Stimulated activated naive B cell treated with anti-CD40 and anti-IgM and Interleukin-4, amounts not matched to agents 10 μg/mL and 1 μg/mL and 100 μg/mL, for 72 hours (primary cell): ENCODE measurements at regions not wholly inside any gene's neighbourhood (a gene's known extent, or its start where the extent isn't known, plus 50 kb on each side); places are given as distances from the start of the nearest gene placed in this dataset.
A peak's percentile ranks its signal among the peaks of the same experiment; 100 is the strongest.

ENCODE experiments used
- ATAC-seq, 2 donors: fragments of 150-1000 bp; cut with Tn5 transposase; replicated peaks; 2 replicates each; pipeline ENCODE4 v1.10.0; 2021; ENCODE audit warnings: moderate library complexity in 1 of 2
- DNase-seq: peaks from one replicate; pipeline ENCODE4 v3.0.0; 2021
- H3K27ac Mint-ChIP-seq: one replicate; pipeline ENCODE4 v1.8.0; 2022; ENCODE audit warnings: mild to moderate bottlenecking, mixed read lengths
- H3K27me3 Mint-ChIP-seq, 2 donors: one replicate each; pipeline ENCODE4 v1.8.0; 2022; ENCODE audit warnings: mixed read lengths in 2 of 2
- H3K36me3 Mint-ChIP-seq, 2 donors: one replicate each; pipeline ENCODE4 v1.8.0; 2022; ENCODE audit warnings: mixed read lengths in 2 of 2, mild to moderate bottlenecking in 1 of 2
- H3K4me1 Mint-ChIP-seq, 2 donors: one replicate each; pipeline ENCODE4 v1.8.0; 2022; ENCODE audit warnings: mixed read lengths in 2 of 2, mild to moderate bottlenecking in 1 of 2
- H3K4me3 Mint-ChIP-seq, 2 donors: one replicate each; pipeline ENCODE4 v1.8.0; 2022; ENCODE audit warnings: mild to moderate bottlenecking in 2 of 2, mixed read lengths in 2 of 2, moderate library complexity in 1 of 2
- H3K9me3 Mint-ChIP-seq, 2 donors: one replicate each; pipeline ENCODE4 v1.8.0; 2022; ENCODE audit warnings: mixed read lengths in 2 of 2, mild to moderate bottlenecking in 1 of 2

DNA sequence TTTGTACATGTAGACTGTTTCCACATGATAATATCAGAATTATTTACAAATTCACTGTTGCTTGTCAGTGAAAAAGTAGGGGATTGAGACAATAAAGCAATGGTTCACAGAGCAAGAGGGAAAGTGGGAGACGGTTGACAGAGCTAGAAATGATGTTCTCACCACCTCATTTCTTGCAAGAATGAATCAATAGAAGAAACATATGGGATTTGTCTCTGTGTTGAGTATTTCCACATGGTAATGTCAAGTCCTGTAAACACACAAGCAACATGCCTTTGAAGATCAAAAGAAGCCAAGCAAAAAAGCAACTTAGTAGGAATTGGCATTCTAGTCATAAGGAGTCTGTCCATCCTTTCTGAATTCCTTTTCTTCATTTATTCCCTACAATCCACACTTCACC lies 1806.6 kb upstream of the AGA start:
- Mint-ChIP-seq H3K4me1 (no peaks in the 10 kb centered on the region), H3K27me3 (no peaks in the 10 kb centered on the region), H3K36me3 (no peaks in the 10 kb centered on the region), H3K4me3 (no peak overlapping the region), H3K27ac (no peak overlapping the region), H3K9me3 (peaks cover 3 to 6% of the 10 kb centered on the region in 2 donors)
- ATAC-seq (no peak), DNase-seq (no peak)

DNA sequence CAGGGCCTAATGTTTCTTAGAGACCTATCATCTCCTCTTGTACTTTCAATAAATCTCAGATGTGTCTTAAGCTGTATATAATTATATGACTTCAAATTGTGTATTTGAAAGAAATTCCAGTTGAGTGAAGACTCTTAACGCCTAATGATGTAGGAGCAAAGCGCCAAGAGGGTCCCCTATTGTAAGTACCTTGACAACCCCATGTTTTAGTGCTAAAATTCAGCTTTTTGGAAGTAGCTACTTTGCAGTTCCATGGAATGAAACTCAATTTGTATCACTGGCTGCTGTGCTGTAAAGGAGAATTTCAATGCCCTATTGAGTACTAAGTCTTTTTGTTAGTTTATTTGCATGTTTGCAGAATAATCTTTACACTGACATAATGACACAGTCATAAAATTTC lies 1826.6 kb upstream of the AGA start:
- Mint-ChIP-seq H3K9me3 (peaks cover 0 to 4% of the 10 kb centered on the region in 2 donors), H3K36me3 (no peaks in the 10 kb centered on the region), H3K4me3 (no peak overlapping the region), H3K4me1 (no peaks in the 10 kb centered on the region), H3K27ac (no peak overlapping the region), H3K27me3 (no peaks in the 10 kb centered on the region)
- DNase-seq: no peak
- ATAC-seq: no peak

DNA sequence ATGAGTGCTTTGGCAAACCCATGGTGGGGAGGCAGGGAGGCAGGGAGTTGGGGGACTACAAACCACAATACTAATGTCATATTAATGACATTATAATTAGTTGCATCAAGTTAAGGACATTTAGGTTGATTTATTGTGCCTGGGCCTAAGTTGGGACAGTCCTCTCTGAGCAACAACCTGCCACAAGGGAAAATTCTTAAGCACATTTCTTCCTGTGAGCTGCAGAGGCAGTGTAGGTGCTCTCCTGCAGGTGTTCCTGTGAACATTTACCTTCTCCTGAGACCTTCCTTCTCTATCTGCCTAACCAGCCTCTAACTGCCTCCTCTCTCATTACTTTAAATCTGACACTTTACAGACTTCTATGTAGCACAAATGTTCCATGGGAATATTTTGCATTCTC lies 1830.0 kb upstream of the AGA start:
- Mint-ChIP-seq H3K9me3 (peaks cover 0 to 2% of the 10 kb centered on the region in 2 donors), H3K4me3 (no peak overlapping the region), H3K36me3 (no peaks in the 10 kb centered on the region), H3K4me1 (no peaks in the 10 kb centered on the region), H3K27ac (no peak overlapping the region), H3K27me3 (no peaks in the 10 kb centered on the region)
- ATAC-seq (no peak), DNase-seq (no peak)

DNA sequence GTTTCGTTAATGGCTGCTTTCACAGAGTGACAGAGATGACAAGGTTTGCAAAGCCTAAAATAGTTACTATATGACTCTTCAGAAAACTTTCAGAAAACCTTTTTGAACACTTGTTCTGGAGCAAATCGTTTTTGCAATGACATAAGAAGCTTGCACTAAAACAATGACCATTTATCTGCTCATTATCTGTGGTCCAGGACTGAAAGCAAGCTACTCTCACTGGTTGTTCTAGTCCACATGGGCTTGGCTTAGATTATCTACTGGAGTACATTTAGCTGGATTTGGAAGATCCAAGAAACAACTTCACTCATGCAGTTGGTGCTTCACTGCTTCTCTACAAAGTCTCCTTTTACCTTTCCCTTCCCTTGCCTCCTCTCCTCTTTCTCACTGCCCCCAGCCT lies 1836.4 kb upstream of the AGA start:
- Mint-ChIP-seq H3K4me1 (no peaks in the 10 kb centered on the region), H3K27ac (no peak overlapping the region), H3K9me3 (peaks cover 0 to 5% of the 10 kb centered on the region in 2 donors), H3K36me3 (no peaks in the 10 kb centered on the region), H3K27me3 (no peaks in the 10 kb centered on the region), H3K4me3 (no peak overlapping the region)
- DNase-seq (no peak), ATAC-seq (no peak)

DNA sequence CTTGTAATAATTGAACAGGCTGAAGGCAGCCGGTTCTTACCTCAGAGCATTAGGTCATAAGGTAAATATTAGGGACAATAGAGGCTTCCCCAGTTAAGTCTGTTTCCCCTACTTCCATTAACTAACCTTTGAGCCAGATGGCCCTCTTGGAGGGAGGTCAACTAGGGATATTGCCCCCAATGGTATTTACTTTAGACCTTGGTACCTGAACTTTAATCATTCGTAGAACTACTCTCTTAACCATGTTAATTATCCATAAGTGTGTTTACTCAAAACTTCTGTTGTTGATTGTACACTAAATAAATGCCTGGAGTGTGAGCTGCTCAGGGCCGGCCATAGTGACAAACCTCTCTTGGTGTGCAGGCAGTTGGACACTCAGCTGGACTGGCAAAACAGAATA lies 1843.5 kb upstream of the AGA start:
- Mint-ChIP-seq H3K36me3 (no peaks in the 10 kb centered on the region), H3K27me3 (no peaks in the 10 kb centered on the region), H3K4me1 (no peaks in the 10 kb centered on the region), H3K27ac (no peak overlapping the region), H3K4me3 (no peak overlapping the region), H3K9me3 (peaks cover 4 to 10% of the 10 kb centered on the region in 2 donors)
- ATAC-seq: no peak
- DNase-seq: no peak

DNA sequence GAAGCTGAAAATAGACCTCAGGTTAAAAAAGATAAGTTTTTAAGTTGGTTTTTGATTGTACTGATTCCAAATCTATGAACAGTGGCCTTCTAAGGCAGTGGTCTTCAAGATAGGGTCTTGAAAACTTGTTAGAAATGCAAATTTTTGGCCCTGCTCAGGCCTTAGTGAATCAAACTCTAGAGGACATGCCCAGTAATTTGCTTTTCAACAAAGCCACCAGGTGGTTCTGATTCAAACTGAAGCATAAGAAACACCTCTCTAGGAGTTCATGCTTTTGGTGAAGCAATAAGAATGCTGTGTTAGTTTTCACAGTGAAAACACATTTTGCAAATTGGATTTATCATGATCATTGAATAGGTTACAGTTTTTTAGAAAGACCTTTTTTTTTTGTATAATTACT lies 1849.4 kb upstream of the AGA start:
- ATAC-seq (no peak), DNase-seq (no peak)
- Mint-ChIP-seq H3K27ac (no peak overlapping the region), H3K4me3 (no peak overlapping the region), H3K9me3 (peaks cover 4 to 15% of the 10 kb centered on the region in 2 donors), H3K4me1 (no peaks in the 10 kb centered on the region), H3K36me3 (no peaks in the 10 kb centered on the region), H3K27me3 (no peaks in the 10 kb centered on the region)

DNA sequence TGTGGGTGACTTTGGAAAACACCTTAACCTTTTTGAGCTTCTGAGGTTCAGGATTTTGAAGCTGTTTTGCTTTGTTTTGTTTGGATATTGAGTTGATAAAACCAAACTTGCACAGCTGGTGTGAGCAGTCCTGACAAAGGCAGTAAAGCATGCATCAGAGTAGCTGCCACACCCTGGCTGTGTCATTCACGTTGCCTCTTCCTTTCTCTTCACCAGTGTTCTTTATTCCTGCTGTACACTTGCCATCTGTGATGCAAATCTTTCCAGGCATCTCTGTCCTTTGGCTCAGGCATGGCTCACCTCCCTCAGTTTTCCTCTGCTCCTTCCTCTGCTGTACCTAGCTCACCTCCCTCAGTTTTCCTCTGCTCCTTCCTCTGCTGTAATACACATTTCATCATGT lies 1850.2 kb upstream of the AGA start:
- H3K9me3 Mint-ChIP-seq: peaks cover 4 to 15% of the 10 kb centered on the region in 2 donors
- DNase-seq (no peak), ATAC-seq (no peak)
- no peak overlapping the region for H3K4me3 Mint-ChIP-seq
- no peak overlapping the region for H3K27ac Mint-ChIP-seq
- no peaks in the 10 kb centered on the region for H3K27me3 Mint-ChIP-seq
- no peaks in the 10 kb centered on the region for H3K36me3 Mint-ChIP-seq
- H3K4me1 Mint-ChIP-seq: no peaks in the 10 kb centered on the region

DNA sequence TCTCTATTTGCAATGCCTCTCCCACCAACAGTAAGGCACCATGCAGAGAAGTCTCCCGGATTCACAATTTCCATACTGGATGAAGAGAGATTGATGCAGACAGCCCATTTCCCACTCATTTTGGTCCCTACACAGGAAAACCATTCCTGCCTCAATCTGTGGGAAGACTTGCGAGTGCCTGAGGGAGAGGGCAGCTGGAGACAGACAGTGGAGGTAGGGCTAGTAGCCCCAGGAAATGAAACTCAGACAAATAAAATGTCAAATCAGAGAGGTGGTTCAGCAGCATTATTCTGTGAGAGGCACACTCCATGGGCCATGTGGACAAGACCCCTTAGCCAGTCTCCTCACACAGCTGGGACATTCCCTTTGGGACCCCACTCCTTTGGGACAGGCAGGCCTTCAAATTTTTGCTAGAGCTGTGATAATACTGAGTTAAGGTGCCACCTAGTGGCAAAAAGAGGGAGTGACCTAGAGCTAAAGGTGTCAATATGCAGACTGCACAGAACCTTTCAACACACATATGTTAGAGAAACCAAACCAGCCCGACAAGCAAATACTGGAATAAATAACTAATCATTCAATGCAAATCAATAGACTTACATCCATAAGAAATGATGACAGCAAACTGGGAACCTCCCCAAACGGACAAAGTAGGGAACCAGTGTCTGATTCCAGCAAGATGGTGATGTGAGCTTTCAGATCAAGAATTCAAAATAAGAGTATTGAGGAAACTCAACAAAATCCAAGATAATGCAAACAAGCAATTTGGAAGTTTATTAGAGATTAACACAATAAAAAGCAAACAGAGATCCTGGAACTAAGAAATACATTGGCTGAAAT lies 1865.3 kb upstream of the AGA start:
- ATAC-seq (peak in 1 of 2 donors; percentile 55), DNase-seq (no peak)
- Mint-ChIP-seq H3K4me3 (no peak overlapping the region), H3K4me1 (no peaks in the 10 kb centered on the region), H3K9me3 (peaks cover 5 to 10% of the 10 kb centered on the region in 2 donors), H3K27me3 (no peaks in the 10 kb centered on the region), H3K27ac (no peak overlapping the region), H3K36me3 (no peaks in the 10 kb centered on the region)

DNA sequence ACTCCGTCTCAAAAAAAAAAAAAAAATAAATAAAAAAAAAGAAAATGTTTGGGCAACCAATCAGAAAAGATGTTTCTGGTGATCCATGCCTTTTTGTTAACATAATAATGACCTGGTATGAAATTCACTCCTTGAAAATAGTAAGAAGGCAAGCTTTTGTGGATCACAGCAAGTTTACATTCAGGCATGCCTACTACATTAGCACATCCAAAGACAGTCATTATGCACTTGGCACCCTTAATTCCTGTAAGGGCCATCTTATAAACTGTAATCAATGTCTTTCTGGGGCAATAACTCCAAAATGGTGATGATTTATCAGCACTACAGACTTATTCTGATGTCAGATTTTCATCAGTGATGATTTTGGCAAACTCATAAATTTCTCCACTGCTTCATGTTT lies 1871.6 kb upstream of the AGA start:
- no peaks in the 10 kb centered on the region for H3K4me1 Mint-ChIP-seq
- DNase-seq (no peak), ATAC-seq (no peak)
- no peak overlapping the region for H3K4me3 Mint-ChIP-seq
- no peak overlapping the region for H3K27ac Mint-ChIP-seq
- no peaks in the 10 kb centered on the region for H3K27me3 Mint-ChIP-seq
- peaks cover 8% of the 10 kb centered on the region in 2 donors for H3K9me3 Mint-ChIP-seq
- H3K36me3 Mint-ChIP-seq: no peaks in the 10 kb centered on the region

DNA sequence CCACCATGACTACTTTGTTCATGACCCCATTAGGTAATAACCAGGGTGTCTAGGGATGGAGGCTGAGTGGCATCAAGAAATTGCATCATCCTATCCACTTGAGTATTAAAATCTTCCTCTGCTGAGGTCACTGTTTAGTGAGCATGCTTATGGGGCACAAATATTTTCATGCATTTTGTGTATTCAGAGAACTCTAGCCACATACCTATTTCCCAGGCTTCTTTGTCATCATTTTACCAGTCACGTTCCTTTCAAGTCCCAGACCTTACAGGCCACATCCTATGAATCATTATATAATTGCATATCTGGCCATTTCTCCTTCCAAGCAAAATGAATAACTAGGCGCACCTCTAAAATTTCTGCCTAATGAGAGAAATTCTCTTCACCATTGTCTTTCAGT lies 1882.9 kb upstream of the AGA start:
- H3K27ac Mint-ChIP-seq: no peak overlapping the region
- DNase-seq (no peak), ATAC-seq (no peak)
- H3K27me3 Mint-ChIP-seq: no peaks in the 10 kb centered on the region
- H3K9me3 Mint-ChIP-seq: peaks cover 3 to 4% of the 10 kb centered on the region in 2 donors
- no peaks in the 10 kb centered on the region for H3K4me1 Mint-ChIP-seq
- no peak overlapping the region for H3K4me3 Mint-ChIP-seq
- no peaks in the 10 kb centered on the region for H3K36me3 Mint-ChIP-seq

DNA sequence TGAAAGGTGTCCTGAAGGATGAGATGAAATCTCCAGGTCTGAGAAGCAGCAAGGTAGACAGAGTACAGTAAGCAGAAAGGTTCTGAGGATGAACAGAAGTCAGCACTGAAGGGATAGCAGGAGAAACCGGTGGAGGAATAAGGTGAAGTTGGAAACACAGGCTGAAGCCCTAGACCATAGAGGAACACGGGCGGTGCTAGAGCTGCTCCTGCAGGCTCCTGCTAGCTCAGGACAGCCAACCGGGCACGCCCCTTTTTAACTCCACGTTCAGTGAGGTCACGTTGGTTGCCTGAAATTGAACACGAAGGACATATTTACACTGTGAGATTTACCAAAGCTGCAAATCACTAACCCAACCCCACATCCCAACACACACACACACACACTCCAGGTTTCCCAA lies 1886.4 kb upstream of the AGA start:
- ATAC-seq (no peak), DNase-seq (no peak)
- no peaks in the 10 kb centered on the region for H3K27me3 Mint-ChIP-seq
- no peak overlapping the region for H3K4me3 Mint-ChIP-seq
- H3K36me3 Mint-ChIP-seq: no peaks in the 10 kb centered on the region
- H3K9me3 Mint-ChIP-seq: peaks cover 2 to 4% of the 10 kb centered on the region in 2 donors
- H3K27ac Mint-ChIP-seq: no peak overlapping the region
- no peaks in the 10 kb centered on the region for H3K4me1 Mint-ChIP-seq

DNA sequence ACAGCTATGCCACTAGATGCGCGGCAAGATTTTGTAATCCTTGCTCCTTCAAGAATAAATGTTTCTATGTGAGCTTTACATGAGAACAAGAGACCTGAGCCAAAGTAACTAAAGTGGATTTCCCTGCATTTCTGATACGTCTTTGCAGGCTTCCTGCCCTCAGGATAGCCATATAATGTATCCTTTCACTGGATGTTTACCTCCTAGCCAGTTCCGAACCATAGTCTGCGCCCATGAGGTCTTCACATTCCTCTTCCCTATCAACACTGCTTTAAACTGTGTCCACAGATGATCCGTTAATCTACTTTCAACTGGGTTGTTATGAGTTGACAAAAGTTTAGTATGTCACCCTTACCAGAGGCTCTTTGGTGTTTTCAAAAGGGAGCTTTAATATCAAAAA lies 1889.1 kb upstream of the AGA start:
- no peak for DNase-seq
- Mint-ChIP-seq H3K27ac (no peak overlapping the region), H3K4me3 (no peak overlapping the region), H3K36me3 (no peaks in the 10 kb centered on the region), H3K27me3 (no peaks in the 10 kb centered on the region), H3K4me1 (no peaks in the 10 kb centered on the region), H3K9me3 (no peaks in the 10 kb centered on the region)
- no peak for ATAC-seq

DNA sequence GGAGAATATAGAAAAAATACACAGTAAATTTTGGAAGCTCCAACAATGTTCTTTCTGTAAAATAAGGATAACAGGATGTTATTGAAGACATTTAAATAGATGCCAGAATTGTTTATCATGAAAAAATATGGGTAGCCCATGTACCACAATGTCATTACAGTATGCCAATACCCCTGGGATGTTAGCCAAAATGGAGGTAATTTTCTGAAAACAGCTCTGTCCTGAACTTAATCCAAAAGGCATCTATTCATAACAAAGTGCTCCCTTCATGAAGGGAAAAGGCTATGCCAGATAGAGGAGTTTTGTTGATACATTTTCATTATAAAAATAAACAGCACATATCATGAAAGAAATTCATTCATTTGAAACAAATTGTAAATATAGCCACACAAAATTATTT lies 1902.6 kb upstream of the AGA start:
- Mint-ChIP-seq H3K36me3 (no peaks in the 10 kb centered on the region), H3K4me1 (no peaks in the 10 kb centered on the region), H3K27ac (no peak overlapping the region), H3K4me3 (no peak overlapping the region), H3K27me3 (no peaks in the 10 kb centered on the region), H3K9me3 (peaks cover 1 to 4% of the 10 kb centered on the region in 2 donors)
- ATAC-seq (no peak), DNase-seq (no peak)

DNA sequence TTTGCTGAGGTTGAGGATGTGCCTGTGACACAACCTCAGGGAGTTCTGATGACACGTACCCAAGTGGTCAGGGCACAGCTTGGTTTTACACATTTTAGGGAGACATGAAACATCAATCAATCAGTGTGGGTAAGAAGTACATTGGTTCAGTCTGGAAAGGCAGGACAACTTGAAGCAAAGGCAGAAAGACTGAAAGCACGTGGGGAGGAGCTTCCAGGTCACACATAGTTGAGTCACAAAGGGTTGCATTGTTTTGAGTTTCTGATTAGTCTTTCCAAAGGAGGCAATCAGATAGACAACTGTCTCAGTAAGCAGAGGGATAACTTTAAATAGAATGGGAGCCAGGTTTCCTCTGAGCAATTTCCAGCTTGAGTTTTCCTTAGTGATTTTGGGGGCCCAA lies 1910.0 kb upstream of the AGA start:
- Mint-ChIP-seq H3K9me3 (peaks cover 3 to 4% of the 10 kb centered on the region in 2 donors), H3K36me3 (no peaks in the 10 kb centered on the region), H3K4me3 (no peak overlapping the region), H3K4me1 (no peaks in the 10 kb centered on the region), H3K27me3 (no peaks in the 10 kb centered on the region), H3K27ac (no peak overlapping the region)
- no peak for ATAC-seq
- DNase-seq: no peak

DNA sequence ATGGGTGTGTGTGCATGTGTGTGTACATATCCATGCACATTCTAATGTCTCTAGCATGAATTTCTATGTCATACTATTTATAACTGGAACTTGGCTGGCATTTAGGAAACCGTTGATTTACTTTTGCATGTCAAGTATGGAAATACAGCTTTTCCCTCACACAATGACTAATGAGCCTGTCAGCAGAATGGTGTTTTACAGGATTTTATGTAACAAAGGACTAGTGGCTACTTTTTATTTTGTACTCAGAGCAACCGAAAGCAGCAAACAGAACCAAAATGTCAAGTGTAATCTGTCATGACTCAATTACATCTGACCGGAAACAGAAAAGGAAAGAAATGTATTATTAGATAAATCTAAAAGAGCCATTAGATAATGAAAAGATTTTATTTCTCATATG lies 1911.5 kb upstream of the AGA start:
- no peak for DNase-seq
- H3K27me3 Mint-ChIP-seq: no peaks in the 10 kb centered on the region
- H3K4me3 Mint-ChIP-seq: no peak overlapping the region
- no peaks in the 10 kb centered on the region for H3K36me3 Mint-ChIP-seq
- peaks cover 0 to 3% of the 10 kb centered on the region in 2 donors for H3K9me3 Mint-ChIP-seq
- no peak overlapping the region for H3K27ac Mint-ChIP-seq
- no peak for ATAC-seq
- H3K4me1 Mint-ChIP-seq: no peaks in the 10 kb centered on the region
